SK-N-SH treated with all-trans-retinoic acid at 6 μM for 48 hours (cell line): ENCODE measurements at regions not wholly inside any gene's neighbourhood (a gene's known extent, or its start where the extent isn't known, plus 50 kb on each side); places are given as distances from the start of the nearest gene placed in this dataset.

ENCODE experiments used
- ARNTL ChIP-seq: fragments of 450-650 bp; formaldehyde crosslinking; IDR thresholded peaks from 2 replicates; pipeline ENCODE4 v1.5.0; 2020; ENCODE audit warnings: low read depth, mild to moderate bottlenecking, moderate library complexity, borderline replicate concordance
- PPARA ChIP-seq: fragments of 250-450 bp; sonication (Bioruptor Pico); IDR thresholded peaks from 2 replicates; pipeline ENCODE4 v1.5.0; 2020; ENCODE audit warnings: mild to moderate bottlenecking, borderline replicate concordance
- ZFP3 ChIP-seq: fragments of 250-450 bp; sonication (Bioruptor Pico); IDR thresholded peaks from 2 replicates; pipeline ENCODE4 v1.5.0; 2020; ENCODE audit warnings: mild to moderate bottlenecking, moderate library complexity

GRCh38 chr15:91793771-91794170 lies 59.7 kb upstream of the SLCO3A1 start:
- no peak for TF ChIP-seq PPARA (CRISPR knock-in tag)
- TF ChIP-seq ZFP3, result no peak
- TF ChIP-seq ARNTL (CRISPR knock-in tag), result no peak
